ENCODE measurements at regions not wholly inside any gene's neighbourhood (a gene's known extent, or its start where the extent isn't known, plus 50 kb on each side); places are given as distances from the start of the nearest gene placed in this dataset.

DNA sequence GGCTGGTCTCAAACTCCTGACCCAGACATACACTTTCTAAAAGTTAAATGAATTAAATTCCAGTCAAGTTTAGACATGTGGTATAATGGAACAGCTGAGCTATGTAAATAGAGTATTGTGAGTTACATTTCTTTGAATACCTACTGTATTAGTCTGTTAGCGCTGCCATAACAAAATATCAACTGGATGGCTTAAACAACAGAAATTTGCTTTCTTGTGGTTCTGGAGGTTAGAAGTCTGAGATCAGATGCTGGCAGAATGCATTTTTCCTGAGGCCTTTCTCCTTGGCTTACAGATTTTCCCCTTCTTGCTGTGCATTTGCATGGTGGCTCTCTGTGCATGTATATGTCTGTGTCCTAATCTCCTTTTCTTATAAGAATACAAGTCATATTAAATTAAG lies 101.5 kb upstream of the TGFBR2 start:
- DNase-seq, result no peak

GRCh38 chr3:30505866-30506520 lies 100.4 kb upstream of the TGFBR2 start:
- DNase-seq, result no peak

- DNase-seq, result no peak
Measured at GRCh38 chr3:30508339-30508738, 98.1 kb upstream of the TGFBR2 start.

GRCh38 chr3:30510596-30510995 lies 95.8 kb upstream of the TGFBR2 start:
- no peak for DNase-seq

- DNase-seq, result no peak
Measured at GRCh38 chr3:30511524-30512251, 94.7 kb upstream of the TGFBR2 start.

DNA sequence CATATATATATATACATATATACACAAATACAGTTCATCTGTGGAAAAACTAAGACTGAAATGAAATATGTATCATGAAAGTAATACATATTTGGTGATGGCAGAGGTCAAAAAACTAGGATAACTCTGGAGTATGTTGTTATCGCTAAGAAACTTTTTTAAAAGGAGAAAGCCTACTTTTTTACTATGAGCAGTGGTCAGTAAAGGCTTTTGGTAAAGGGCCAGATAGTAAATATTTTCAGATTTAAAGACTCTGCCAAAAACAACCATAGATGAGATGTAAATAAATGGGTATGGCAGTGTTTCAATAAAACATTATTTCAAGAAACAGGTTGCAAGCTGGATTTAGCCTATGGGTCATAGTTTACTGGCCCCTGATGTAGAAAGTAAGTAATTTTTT lies 93.8 kb upstream of the TGFBR2 start:
- no peak for DNase-seq

DNA sequence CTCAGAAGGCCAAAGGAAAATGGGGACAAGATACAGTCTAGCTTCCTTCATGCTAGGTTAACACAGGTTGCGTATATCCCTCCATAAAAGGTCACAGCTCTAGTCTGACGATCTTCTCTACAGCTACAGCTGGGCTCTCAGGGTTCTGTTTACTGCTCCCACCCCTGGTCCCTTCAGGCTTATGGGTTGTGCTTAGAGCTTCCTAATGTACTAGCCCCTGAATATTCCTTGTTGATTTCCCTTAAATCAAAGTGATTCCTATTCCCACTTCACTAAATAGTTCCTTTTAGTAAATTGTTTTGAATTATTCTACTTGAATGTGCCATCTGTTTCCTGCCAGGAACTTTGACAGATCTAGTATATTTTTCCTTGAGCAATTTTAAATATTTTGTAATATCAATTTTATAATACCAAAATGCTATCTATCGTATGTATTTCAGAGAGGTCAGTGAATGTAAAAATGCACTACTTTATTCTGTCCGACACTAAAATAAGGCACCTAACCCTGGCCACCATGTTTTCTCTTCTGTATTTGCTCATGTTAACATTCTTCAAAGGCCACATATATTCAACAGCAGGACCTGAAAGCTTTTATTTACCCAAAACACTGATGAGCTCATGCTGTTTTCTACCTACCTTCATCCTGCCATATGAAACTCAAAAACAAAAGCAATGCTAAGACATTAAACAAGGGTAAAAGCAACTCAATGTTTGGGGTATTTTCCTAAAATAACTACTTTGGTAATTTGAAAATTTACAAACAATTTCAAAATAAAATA lies 92.8 kb upstream of the TGFBR2 start:
- DNase-seq, result no peak

GRCh38 chr3:30516238-30516637 lies 90.2 kb upstream of the TGFBR2 start:
- DNase-seq, result no peak

GRCh38 chr3:30518181-30518864 lies 88.1 kb upstream of the TGFBR2 start:
- DNase-seq, result peak; percentile 18

- DNase-seq, result no peak
Measured at GRCh38 chr3:30518872-30519271, 87.5 kb upstream of the TGFBR2 start.

- DNase-seq, result no peak
Measured at GRCh38 chr3:30520699-30521098, 85.7 kb upstream of the TGFBR2 start.

- DNase-seq, result no peak
Measured at GRCh38 chr3:30521156-30521715, 85.2 kb upstream of the TGFBR2 start.

- DNase-seq, result no peak
Measured at GRCh38 chr3:30522476-30522875, 83.9 kb upstream of the TGFBR2 start.

DNA sequence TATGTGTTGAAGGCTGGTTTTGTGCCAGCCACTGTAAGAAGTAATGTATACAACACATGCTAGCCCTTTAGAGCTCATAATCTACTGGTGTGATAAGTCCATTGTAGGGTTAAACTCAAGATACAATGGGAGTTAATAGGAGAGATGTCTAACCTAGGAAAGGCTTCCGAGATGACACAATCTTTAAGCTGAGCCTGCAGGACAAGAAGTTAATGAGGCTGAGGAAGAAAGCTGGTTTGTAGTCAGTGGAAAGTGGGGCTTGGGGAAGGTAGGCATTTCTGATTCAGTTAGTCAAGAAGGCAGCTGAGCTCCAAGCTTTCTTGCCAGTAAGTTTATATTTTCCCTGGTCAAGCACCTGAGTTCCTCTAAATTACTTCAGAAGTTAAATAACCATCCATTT lies 83.0 kb upstream of the TGFBR2 start:
- DNase-seq, result no peak

GRCh38 chr3:30524357-30525040 lies 81.9 kb upstream of the TGFBR2 start:
- no peak for DNase-seq

GRCh38 chr3:30526031-30526430 lies 80.4 kb upstream of the TGFBR2 start:
- DNase-seq, result no peak

GRCh38 chr3:30527186-30527585 lies 79.2 kb upstream of the TGFBR2 start:
- DNase-seq, result no peak

DNA sequence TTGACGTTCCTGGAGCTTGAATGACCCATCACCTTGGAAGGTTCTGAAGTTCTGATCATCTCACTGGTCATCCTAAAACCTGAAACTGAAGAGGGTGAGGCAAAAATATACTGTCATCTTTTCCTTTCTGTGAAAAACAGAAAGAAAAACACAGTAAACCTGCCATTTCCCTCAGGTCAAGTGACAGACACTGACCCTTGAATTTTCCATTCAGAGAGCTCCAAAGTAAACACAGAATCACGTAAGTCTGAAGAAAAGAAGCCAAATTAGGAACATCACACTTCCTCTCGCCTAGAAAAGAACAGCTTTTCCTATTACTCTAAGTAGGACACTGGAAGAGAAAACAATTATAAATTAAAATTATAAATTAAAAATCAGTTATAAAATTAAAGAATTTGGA lies 78.7 kb upstream of the TGFBR2 start:
- DNase-seq, result no peak

DNA sequence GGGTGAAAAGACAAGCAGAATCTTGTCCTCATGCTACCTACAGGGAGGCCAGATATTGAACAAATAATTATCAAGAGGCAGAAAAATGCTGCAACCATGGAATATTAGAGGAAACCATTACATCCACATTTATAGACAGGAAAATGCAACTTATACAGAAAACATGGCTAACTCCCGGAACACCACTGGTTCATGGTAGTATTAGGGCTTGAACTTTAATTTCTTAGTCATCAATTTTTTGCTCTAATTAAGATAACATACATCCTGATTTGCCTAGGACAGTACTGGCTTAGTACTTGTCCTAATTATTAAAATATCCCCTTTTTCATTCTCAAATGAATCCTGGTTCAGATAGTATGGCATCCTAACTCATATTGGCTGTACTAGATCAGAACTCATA lies 76.3 kb upstream of the TGFBR2 start:
- no peak for DNase-seq

DNA sequence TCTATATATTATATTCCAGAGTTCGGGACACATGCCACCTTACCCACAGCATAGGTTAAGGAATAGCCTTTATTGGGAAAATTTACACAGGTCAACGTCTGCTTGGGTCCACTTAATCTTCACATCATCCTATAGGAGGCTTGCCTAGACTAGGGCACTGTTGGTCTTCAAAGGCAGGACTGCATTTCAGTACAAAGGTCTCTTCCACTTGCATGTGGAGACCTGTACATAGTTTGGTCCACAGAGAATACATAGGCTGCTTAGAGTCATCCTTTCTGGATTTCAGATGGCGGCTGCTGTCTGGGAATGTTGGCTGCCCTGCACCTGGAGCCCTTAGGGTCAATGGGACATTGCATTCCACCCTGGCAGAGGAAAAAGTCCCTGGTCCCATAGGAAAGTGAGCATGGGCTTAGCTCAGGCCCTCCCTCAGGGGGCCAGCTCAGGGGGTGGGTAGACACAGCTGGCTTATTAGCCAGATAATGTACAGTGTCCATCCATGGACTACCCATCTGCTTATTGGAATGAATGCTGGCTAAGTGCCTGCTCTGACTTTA lies 75.3 kb upstream of the TGFBR2 start:
- DNase-seq, result no peak

DNA sequence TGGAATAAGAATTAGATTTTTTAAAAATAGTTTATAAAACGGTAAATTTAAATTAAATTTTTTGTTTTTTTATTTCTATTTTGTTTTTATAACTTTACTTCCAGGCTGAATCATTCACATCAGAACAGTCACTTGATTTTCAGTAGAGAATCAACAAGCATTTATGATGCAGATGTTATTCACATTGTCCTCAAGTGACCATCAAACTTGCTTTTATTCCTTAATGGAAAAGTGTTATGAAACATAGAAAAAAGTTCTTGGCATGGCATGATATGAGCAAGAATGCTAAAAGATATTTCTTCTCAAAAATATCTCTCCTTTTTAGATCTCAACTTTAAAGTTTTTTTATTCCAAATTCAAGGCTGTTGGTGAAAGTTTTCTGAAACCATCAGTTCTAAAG lies 70.9 kb upstream of the TGFBR2 start:
- DNase-seq, result no peak

GRCh38 chr3:30538791-30539190 lies 67.6 kb upstream of the TGFBR2 start:
- DNase-seq, result no peak

Measured in DMS153 (cell line).